Ecto neural progenitor cell (in vitro differentiated cells): ENCODE measurements at regions not wholly inside any gene's neighbourhood (a gene's known extent, or its start where the extent isn't known, plus 50 kb on each side); places are given as distances from the start of the nearest gene placed in this dataset.
"Not testable (repeated sequence)": the region's sequence is repeated elsewhere in the genome, so short reads cannot be mapped to it uniquely, and the experiment has no call there.

ENCODE experiments used
- DNase-seq: peaks from one replicate; pipeline ENCODE4 v3.0.0-alpha.2; 2018; ENCODE audit warnings: low spot score

DNA sequence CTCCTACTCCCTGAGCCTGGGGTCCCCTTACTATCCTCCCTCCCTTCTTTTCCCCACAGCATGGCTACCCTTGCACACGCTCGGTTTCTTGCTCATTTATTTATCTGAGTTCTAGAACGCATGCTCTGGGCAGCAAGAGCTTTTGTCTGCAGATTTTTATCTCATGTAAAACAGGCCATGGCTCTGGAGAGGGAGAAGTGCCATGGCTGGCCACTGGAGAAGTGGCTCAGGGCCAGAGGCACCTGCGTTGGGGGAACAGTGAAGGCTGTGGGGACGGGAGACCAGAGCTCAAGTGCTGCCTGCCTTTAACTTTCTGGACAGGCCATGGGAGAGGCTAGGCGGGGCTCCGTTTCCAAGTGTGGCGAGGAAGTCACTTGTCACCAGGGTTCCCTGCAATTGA lies 177.7 kb upstream of the SULF2 start:
- no peak for DNase-seq

DNA sequence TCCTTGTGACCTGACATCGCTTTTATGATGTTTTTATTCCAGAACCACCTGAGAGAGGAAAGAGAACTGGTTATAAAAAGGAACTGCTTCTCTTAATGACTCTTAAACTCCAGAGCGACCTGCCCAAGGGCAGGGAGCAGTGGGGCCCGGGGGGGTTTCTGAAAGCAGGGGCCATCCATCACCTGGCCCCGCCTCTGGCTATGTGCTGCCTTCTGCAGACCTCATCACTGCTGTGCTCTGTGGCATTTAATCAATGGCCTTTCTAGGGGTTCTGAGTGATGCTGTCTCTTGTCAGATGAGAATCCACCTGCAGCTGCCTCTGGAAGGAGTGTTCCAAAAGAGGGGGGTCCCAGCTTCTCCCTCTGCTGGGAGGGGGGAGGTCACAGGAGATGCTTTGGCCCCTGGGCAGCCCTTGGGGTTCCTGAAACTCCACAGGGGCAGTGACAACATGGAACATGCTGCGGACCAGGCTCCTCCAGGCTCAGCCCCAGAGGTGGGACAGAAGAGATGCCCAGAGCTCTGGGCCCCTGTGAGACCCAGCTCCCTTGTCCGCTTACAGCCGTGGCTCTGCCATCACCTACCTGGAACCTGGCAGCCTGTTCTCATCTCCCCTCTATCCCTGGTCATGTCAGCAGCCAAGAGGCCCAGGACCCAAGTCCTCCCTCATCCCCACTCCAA lies 177.1 kb upstream of the SULF2 start:
- DNase-seq, result no peak

DNA sequence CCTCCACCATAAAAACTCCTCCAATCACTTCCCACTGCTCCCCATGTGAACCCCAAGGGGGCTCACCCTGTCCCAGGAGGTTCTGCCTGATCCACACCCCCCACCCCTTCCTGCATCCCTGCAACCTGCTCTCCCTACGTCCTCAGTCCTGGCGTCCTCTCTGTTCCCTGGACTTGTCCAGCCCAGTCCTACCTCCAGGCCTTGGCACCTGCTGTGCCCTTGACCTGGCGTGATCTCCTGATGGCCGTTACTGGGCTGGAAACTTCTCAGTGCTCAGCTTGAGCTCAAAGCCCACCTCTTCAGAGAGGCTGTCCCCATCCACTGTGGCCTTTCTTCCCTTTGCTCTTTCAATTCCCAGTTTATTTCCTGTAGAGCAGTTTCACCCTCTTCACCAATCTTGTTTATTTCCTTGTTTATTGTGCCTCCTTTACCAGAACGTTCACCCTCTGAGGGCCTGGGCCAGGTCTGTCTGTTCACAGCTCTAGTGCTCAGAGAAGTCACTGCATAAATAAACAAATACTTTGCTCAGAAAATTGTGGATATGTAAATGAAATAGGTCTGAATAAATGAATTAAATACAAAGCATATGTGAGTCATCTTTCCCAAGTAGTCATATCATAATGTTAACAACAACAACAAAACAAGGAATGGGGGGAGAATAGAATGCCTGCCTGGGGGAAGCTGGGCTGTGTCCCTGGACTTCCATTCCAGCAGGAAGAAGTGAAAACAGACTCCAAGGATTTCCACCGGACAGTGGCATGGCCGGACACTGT lies 175.7 kb upstream of the SULF2 start:
- DNase-seq, result no peak

DNA sequence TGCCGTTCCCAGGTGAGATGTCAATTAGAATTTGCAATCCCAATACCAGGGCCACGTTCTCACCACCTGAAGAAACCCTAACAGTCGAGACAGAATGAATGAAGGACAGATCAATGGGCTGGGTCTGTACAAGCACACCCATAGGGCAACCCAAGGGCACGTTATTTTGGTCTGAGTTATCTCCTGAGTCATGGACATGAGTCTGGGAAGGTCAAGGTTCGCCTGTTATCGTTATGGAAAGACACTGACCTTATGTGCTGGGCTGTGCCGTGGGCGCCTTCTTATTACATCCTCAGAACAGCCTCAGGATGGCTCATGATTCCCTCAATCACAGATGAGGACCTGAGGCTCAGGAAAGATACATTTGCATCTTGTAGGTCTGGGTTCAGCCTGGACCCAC lies 175.0 kb upstream of the SULF2 start:
- DNase-seq, result no peak

DNA sequence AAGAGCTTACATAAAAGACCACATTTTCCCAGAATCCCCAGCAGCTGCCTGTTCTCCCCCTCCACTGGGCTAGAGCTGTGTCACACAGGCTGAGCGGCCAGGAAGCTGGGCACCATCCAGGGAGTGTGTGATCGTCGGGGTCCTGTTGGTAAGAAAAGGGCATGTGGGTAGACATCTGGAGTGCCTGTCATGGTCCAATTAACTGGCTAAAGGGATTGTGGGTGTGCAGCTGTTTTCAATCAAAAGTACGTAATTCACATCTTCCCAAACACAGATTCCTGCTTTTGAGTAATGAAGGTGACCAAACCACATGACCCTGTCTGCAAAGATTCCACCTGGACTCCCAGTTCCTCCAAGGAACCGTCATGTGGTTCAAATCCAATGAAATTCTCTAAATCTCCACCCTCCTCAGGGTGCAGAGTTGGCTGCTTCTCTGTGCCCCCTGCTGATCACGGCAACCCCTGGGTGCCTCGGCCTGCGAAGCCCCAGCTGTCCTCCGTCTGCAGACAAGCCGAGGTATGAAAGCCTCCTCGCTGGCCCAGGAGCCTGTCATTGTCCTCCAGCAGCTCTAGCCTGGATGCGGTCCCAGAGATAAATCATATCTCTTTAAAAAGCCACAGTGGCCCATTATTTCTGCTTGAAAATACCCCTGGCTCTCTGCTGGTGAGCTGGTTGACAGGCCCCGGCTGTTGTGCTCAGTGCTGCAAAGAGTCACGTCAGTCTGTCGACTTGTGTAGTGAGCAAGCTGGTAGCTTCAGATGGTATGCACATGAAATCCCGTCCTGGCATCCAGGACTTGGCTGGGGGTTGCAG lies 172.9 kb upstream of the SULF2 start:
- DNase-seq, result not testable (repeated sequence)

DNA sequence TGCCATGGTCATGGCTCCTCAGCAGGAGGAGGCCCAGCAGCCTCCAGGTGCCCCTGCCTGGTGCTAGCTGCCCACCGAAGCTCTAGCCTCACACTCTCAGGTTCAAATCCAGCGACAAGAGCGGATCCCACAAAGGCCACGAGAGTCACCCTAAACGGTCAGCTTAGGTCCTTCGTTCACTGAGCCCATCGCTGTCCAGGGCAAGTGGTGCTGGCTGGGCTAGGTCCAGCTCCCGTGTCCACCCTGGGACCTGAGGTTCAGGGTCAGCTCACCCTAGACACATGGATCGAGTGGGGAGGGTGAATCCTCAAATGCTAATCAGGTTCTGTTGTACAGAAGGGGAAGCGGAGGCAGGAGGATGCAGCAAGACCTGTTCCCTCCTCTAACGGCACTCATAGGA lies 171.9 kb upstream of the SULF2 start:
- no peak for DNase-seq

DNA sequence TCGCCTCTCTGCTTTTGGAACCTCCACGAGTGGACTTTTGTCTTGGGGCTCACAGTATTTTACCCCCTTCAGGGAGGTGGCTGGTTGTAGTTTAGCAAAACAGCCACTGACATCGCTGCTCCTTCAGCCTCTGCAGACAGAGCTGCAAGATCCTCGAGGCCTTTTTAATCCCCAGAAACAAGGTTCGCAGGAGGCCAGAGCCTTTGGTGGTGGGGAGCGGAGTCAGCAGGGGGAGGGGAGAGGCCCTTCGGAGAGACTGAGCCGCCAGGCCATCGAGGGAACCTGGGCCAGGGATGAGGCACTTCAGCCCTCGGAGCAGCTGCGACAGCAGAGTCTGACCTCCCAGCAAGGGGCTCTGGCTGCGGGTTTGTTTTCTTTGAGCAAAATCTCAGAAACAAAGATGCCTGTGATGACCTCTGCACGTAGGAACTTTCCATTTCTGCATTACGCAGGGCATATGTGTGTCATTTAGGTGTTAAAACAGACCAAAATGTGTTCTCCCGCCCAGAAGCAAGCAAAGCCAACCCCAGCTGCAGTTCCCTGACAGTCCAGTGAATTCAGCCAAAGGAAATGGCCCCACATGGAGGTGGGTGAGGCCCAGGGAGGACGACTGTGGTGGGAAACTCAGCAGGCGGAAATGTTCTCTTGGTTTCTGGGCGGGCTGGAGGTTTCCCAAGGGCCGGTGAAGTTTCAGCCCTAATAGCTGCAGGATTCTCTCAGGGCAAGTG lies 171.2 kb upstream of the SULF2 start:
- no peak for DNase-seq

DNA sequence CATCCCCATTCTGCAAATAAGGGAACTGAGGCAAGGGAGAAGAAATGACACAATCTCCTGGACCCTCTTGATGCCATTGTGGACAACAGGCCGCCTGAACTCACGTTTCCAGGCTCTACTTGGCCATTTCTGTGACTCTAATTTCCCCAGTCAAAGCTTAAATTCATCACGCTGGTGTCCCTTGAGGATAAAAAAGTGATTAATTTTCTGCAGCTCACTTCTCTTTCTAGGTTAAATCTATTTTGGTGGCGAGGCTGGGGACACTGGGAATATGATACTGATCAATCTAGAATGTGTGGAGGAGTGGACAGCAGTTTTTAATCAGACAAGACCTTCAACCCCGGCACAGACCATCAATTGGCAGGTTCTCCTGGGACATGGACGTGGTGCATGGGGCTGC lies 168.2 kb upstream of the SULF2 start:
- DNase-seq, result no peak

DNA sequence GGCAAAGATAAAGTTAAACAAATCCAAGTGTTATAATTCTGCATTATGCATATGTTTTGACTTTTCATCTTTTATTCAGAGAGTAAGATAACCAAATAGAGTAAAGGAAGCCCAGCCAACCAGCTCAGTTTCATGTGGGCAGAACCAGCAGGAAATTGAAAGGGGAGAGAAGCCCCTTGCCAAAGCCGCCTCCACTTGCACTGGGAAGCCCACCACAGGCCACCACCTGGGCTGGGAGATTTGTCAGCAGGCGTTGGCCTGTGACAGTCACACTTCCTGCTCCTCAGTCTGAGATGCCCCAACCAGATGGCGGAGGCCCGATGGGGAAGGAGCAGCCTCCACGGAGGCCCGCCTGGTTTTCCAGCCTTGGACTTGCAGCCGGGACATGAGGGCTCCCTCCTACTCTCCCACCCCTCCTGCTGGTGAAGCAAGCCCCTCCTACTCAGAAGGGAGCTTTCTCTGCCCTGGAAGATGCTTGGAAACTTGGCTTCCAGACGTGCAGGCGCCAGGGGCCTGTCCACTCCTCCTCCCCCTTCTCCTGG lies 166.8 kb upstream of the SULF2 start:
- DNase-seq, result no peak

DNA sequence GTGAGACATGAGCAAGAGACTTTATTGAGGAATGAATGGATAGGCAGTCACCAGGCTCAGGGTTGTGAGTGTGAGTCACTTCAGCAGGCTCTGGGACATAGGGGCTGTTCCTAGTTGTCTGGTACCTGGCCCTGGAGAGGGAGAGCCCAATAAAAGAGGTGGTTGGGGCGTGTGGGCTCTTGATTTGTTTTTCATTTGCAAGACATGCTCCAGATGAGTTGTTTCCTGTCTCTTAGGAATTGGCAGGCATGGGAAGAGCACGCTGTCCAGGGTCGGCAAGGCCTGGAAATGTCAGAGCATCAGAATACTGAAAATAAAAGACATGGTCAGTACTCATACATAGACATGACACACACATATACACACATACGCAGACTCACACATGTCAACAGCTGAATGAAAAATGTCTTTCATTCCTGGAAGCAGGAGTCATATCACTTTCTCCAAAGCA lies 166.3 kb upstream of the SULF2 start:
- no peak for DNase-seq

DNA sequence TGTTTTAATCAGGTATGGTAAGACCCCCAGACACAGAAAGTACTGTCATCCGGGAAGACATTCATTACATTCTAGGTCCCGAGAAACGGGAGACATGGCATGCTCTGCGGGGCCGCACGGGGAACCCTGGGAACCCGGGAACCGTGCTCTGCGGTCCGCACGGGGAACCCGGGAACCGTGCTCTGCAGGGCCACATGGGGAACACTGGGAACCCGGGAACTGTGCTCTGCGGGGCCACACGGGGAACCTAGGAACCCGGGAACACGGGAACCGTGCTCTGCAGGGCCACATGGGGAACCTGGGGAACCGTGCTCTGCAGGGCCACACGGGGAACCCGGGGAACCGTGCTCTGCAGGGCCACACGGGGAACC lies 165.6 kb upstream of the SULF2 start:
- no peak for DNase-seq

DNA sequence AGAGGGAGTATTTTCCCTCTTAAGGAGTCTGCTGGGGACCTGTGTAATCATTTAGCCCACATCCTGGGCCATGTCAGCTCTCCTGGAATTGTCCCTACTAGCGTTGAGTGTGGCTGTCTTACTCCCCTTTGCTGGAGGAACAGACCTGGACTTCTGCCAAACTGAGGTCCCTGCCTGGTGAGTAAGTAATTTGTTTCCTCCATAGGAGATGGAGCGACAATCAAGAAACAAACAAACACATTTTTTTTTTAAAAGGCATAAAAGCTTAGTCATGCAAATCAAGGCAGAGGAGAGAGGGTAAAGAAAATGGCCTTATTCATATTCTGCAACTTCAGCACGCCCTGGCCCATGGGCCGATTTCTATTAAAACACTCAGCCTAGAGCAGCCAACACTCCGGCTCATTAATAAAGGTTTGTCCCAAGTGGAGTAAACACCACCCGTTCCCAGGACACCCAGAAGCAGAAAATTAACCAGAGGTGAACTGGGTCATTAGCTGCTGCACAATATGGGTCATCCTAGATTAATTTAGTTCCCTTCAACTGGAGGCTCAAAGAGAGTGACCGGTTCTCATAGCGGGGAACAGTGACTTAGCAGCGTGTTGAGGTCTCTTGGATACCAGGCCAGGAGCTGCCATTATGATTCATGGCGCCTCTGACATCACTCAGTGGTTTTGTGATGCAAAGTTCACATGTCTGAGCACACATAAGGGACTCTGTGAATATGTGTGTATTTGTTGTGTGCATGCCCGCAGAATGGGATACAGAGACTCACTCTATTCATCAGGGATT lies 165.0 kb upstream of the SULF2 start:
- no peak for DNase-seq

DNA sequence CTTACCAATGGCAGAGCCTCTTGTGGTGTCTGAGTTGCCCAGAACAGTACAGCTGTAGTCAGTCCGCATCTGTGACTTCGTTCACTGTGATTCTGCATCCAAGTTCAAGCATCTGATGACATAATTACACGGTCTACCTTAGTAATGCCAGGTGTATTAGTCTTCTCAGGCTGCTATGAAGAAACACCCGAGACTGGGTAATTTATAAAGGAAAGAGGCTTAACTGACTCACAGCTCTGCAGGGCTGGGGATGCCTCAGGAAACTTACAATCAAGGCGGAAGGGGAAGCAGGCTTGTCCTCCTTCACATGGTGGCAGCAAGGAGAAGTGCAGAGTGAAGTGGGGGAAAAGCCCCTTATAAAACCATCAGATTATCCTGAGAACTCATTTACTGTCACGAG lies 163.9 kb upstream of the SULF2 start:
- DNase-seq, result no peak

DNA sequence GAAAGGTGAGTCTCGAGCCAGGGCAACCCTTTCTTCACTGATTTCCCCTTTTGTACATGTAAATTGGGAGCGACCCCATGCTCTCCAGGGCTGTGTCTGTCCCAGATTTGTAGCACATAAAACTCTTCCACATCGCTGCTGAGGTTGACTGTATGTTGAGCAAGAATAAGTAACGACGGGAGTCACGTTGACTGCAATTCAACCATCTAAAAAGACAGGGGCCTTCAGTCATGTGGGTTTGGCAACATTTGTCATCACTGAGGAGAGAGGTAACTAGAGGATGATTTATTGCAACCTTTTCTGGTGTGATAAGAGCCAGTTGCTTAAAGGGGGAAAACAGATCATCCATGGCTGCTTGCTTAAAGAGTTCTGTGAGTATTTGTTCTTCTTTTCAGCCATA lies 159.4 kb upstream of the SULF2 start:
- DNase-seq, result no peak

DNA sequence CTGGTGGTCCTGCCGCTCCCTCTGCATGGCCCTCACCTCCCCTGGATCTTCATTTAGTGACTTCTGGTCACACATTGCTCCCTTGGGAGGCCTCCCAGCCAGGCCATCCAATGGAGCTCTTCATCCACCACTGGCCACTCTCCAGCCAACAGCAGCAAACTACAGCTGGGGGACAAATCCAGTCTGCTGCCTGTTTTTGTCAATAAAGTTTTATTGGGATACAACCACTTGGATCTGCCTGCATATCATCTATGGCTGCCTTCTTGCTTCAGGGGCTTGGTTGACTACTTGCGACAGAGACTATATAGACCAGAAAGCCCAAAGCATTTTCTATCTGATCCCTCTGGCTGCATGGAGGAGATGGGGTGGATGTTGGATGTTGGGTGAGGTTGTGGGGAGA lies 156.6 kb upstream of the SULF2 start:
- no peak for DNase-seq

DNA sequence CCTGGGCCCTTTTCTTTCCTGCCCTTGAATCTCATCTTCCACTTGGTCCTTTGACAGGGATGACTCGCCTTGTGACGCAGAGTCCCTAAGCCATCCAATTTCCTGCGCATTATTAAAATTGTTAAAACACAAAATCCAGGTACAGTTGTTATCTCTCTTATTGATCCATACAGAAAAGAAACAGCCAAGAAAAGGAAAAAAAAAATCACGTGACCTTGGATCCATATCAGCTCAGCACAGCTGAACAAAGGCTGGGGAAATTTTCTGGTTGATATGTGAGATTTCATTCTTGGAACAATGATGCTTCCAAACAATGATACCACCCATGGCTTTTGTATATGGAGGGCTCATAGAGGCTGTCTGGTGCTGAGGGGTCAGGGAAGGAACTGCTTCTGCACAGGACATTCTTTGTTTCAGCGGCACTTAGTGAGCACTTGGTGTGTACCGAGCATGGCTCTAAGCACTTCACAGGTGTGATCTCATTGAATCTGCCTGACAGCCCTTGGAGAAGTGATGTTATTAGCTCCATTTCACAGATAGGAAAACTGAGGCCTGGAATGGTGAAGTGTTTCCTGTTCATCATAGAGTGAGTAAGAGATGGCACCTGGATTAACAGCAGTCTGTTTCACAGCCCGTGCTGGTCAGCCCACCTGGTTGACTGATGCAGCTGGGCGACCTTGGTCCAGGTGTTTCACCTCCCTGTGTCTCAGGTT lies 155.0 kb upstream of the SULF2 start:
- no peak for DNase-seq

DNA sequence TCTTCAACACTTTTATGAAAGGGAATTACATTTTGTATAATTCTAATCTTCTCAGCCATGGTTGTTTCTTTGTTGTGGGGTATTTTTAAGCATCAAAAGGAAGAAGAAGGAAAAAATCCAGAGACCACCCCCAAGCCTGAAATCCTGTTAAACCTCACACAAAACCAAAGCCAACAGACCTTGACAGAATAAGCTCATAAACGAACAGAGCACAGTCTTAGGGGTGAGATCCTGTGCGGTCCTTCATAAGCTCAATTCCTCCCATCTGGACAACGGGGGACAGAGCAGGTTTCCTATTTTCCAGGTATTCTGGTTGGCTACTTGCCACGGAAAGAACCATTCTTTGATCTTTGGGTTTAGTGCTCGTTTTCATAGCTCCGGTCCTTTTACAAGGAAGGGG lies 151.3 kb upstream of the SULF2 start:
- DNase-seq, result no peak

DNA sequence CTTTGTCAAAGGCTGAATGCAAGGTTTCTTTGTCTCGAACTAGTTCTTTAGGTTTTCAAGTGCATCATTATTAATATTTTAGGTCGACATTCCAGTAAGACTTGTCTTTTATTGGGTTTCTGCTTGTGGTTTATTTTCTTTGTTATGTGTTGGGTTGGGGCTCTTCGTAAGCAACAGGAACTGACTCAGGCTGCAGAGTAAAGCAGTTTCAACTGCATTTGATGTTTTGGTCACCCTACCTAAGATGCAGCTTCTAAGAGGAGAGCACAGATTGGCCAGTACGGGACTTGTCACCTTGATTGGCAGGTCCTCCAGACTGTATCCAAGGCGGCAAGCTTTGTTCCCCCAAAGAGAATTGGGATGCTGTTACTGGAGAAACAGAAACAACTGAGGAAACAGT lies 149.5 kb upstream of the SULF2 start:
- DNase-seq, result no peak

DNA sequence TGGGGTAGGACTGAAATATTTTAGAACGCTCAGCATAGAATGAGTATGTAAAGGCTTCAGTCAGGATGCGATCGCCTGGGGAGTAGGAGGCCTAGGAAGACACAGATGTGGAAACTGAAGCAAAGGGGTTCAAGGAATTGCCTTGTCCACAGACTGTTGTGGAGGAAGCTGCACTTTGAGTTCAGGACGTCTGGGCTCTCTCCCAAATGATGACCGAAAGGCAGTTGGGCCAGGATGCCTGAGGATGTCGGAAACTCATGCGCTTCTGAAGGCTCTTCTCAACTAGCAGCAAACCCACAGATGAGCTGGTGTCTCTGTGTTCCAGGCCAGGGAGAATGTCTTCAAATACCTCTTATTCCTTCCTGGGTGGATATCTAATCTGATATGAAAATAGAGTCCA lies 146.2 kb upstream of the SULF2 start:
- no peak for DNase-seq

DNA sequence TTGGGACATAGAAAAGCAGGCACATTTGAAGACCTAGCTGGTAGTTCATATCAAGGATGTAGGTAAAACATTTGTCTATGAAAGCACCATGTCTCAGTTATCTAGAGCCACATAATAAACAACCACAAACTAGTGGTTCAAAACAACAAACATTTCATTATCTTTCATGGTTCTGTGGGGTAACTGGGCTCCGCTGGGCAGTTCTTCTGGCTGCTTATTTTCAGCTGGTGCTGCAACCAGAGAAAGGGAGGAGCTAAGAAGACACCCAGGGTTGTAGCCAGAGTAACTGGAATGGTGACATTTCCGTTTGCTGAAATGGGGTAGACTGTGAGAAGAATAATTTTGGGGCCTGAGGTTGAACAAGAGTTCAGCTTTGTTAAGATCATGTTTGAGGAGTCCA lies 145.7 kb upstream of the SULF2 start:
- no peak for DNase-seq
